K562 (cell line): ENCODE measurements at regions not wholly inside any gene's neighbourhood (a gene's known extent, or its start where the extent isn't known, plus 50 kb on each side); places are given as distances from the start of the nearest gene placed in this dataset.

Source experiments
- KLF16 ChIP-seq: IDR thresholded peaks from 2 replicates; pipeline ENCODE4 v1.6.1; 2016; ENCODE audit warnings: antibody characterized with exemption
- RAD21 ChIP-seq, 2 experiments: fragments of 250-450 bp in 1 of 2; fragments of 450-650 bp in 1 of 2; sonication (Bioruptor Pico) in 1 of 2; formaldehyde crosslinking in 1 of 2; IDR thresholded peaks in 1 of 2; conservative IDR thresholded peaks in 1 of 2; 2 replicates each; pipeline versions ENCODE4 v1.4.0 to v1.8.0; 2020 to 2022; ENCODE audit warnings: mild to moderate bottlenecking in 2 of 2, moderate library complexity in 1 of 2
- TF ChIP-seq, protein P1 (sequence below): fragments of 250-450 bp; sonication (Bioruptor Pico); IDR thresholded peaks from 2 replicates; pipeline ENCODE4 v1.8.0; 2021; ENCODE audit warnings: borderline replicate concordance, mild to moderate bottlenecking, moderate library complexity; ENCODE audit not compliant: poor library complexity, severe bottlenecking
- TF ChIP-seq, protein P2 (sequence below), 2 experiments: fragments of 450-650 bp; formaldehyde crosslinking in 1 of 2; IDR thresholded peaks; 2 replicates each; pipeline versions ENCODE4 v1.4.0 to v1.6.1; 2014 to 2020; ENCODE audit warnings: mild to moderate bottlenecking in 2 of 2, borderline replicate concordance in 1 of 2, low read depth in 1 of 2

DNA sequence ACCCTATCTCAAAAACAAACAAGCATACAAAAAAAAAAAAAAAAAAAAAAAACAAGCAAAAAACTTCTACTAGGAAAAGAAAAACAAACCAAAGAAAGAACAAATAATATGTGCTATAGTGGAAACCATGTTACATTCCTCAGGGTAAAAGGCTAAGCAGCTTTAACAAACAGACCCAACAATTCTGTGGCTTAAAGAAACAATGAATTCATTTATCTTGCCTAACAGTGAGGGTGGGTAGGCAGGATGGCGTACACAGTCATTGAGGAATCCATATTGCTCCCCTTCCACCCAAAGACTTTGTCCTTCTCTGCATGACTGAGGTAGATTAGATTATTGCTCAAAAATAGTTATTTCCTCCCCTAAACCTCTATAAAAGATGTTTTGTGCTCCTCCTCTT, 63.1 kb upstream of the ITGA6 start:
- TF ChIP-seq, protein P1, sequence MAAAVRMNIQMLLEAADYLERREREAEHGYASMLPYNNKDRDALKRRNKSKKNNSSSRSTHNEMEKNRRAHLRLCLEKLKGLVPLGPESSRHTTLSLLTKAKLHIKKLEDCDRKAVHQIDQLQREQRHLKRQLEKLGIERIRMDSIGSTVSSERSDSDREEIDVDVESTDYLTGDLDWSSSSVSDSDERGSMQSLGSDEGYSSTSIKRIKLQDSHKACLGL (CRISPR knock-in tag), result no peak
- TF ChIP-seq RAD21 (CRISPR knock-in tag; conservative IDR thresholded peaks at IDR 0.05 in 1 of 2, IDR thresholded peaks at IDR 0.05 in 1 of 2) (no peak), KLF16 (no peak)
- TF ChIP-seq, protein P2, sequence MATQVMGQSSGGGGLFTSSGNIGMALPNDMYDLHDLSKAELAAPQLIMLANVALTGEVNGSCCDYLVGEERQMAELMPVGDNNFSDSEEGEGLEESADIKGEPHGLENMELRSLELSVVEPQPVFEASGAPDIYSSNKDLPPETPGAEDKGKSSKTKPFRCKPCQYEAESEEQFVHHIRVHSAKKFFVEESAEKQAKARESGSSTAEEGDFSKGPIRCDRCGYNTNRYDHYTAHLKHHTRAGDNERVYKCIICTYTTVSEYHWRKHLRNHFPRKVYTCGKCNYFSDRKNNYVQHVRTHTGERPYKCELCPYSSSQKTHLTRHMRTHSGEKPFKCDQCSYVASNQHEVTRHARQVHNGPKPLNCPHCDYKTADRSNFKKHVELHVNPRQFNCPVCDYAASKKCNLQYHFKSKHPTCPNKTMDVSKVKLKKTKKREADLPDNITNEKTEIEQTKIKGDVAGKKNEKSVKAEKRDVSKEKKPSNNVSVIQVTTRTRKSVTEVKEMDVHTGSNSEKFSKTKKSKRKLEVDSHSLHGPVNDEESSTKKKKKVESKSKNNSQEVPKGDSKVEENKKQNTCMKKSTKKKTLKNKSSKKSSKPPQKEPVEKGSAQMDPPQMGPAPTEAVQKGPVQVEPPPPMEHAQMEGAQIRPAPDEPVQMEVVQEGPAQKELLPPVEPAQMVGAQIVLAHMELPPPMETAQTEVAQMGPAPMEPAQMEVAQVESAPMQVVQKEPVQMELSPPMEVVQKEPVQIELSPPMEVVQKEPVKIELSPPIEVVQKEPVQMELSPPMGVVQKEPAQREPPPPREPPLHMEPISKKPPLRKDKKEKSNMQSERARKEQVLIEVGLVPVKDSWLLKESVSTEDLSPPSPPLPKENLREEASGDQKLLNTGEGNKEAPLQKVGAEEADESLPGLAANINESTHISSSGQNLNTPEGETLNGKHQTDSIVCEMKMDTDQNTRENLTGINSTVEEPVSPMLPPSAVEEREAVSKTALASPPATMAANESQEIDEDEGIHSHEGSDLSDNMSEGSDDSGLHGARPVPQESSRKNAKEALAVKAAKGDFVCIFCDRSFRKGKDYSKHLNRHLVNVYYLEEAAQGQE (IDR thresholded peaks at IDR 0.05; ENCODE audit: borderline replicate concordance), result no peak
- TF ChIP-seq, protein P2 (CRISPR knock-in tag; IDR thresholded peaks at IDR 0.05; ENCODE audit: low read depth), result no peak
